OCI-LY7 (cell line): ENCODE measurements at regions not wholly inside any gene's neighbourhood (a gene's known extent, or its start where the extent isn't known, plus 50 kb on each side); places are given as distances from the start of the nearest gene placed in this dataset.

Source experiments
- EZH2phosphoT487 ChIP-seq: fragments of 200-600 bp; sonication (generic); IDR thresholded peaks from 2 replicates; pipeline ENCODE4 v1.6.1; 2018; ENCODE audit warnings: low read depth, borderline replicate concordance, mild to moderate bottlenecking, mixed run types, antibody characterized with exemption, low read length, moderate library complexity, mixed read lengths
- TF ChIP-seq, protein P1 (sequence below): fragments of 200-600 bp; sonication (generic); conservative IDR thresholded peaks from 2 replicates; pipeline ENCODE4 v1.5.1; 2014; ENCODE audit warnings: mild to moderate bottlenecking, antibody characterized with exemption, low read length, moderate library complexity, mixed read lengths

DNA sequence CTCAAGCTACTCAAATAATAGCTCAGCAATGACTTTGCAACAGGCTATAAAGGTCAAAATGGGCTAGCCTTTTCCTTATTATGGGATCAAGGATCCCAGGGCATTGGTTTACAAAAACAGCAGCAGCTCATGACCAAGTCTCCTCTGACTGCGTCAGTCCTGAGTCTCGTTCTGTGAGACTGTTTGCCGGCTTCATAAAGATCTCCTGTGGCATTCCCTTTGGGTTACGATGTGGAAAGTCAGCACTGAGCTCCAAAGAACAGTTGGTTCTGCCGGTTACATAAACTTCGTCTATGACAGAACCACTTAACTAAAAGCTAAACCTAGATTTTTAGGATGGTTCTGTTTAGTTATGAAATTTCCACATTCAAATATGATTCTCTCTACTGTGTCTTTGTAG lies 674.9 kb downstream of the ZEB2 start:
- TF ChIP-seq, protein P1, sequence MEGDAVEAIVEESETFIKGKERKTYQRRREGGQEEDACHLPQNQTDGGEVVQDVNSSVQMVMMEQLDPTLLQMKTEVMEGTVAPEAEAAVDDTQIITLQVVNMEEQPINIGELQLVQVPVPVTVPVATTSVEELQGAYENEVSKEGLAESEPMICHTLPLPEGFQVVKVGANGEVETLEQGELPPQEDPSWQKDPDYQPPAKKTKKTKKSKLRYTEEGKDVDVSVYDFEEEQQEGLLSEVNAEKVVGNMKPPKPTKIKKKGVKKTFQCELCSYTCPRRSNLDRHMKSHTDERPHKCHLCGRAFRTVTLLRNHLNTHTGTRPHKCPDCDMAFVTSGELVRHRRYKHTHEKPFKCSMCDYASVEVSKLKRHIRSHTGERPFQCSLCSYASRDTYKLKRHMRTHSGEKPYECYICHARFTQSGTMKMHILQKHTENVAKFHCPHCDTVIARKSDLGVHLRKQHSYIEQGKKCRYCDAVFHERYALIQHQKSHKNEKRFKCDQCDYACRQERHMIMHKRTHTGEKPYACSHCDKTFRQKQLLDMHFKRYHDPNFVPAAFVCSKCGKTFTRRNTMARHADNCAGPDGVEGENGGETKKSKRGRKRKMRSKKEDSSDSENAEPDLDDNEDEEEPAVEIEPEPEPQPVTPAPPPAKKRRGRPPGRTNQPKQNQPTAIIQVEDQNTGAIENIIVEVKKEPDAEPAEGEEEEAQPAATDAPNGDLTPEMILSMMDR, result no peak
- TF ChIP-seq EZH2phosphoT487, result no peak
